Breast epithelium (tissue), 4 donors: ENCODE measurements at regions not wholly inside any gene's neighbourhood (a gene's known extent, or its start where the extent isn't known, plus 50 kb on each side); places are given as distances from the start of the nearest gene placed in this dataset.
"Not testable (repeated sequence)": the region's sequence is repeated elsewhere in the genome, so short reads cannot be mapped to it uniquely, and the experiment has no call there.

Experiments used
- DNase-seq, 2 donors: peaks; one replicate each; pipeline ENCODE4 v3.0.0-alpha.2; 2019; ENCODE audit warnings: low spot score in 2 of 2
- H3K27ac ChIP-seq, 2 donors: fragments of 200-600 bp; sonication (generic) in 1 of 2; one replicate each; pipeline ENCODE4 v1.5.1; 2016 to 2019; ENCODE audit warnings: mild to moderate bottlenecking in 1 of 2
- H3K27me3 ChIP-seq, 2 donors: fragments of 200-600 bp; sonication (generic) in 1 of 2; one replicate each; pipeline versions ENCODE4 v1.5.1 to v1.6.0; 2017 to 2019; ENCODE audit warnings: control low read depth in 1 of 2, mild to moderate bottlenecking in 1 of 2
- H3K36me3 ChIP-seq: fragments of 200-600 bp; one replicate; pipeline ENCODE4 v1.5.1; 2019
- H3K4me1 ChIP-seq, 2 donors: fragments of 200-600 bp; sonication (generic); one replicate each; pipeline ENCODE4 v1.5.1; 2016 to 2019; ENCODE audit warnings: control low read depth in 1 of 2
- H3K4me3 ChIP-seq, 3 donors: fragments of 200-600 bp; sonication (generic); 1 replicate in 2 of 3; 2 replicates in 1 of 3; pipeline ENCODE4 v1.5.1; 2016 to 2019; ENCODE audit warnings: mild to moderate bottlenecking in 3 of 3, moderate library complexity in 2 of 3
- H3K9me3 ChIP-seq, 2 donors: fragments of 200-600 bp; sonication (generic) in 1 of 2; one replicate each; pipeline ENCODE4 v1.5.1; 2016 to 2019; ENCODE audit warnings: control low read depth in 1 of 2
- CTCF ChIP-seq, 3 donors: fragments of 450-650 bp; IDR thresholded peaks; one replicate each; pipeline ENCODE4 v1.5.1; 2016 to 2017; ENCODE audit warnings: antibody characterized with exemption in 3 of 3, mild to moderate bottlenecking in 3 of 3, moderate library complexity in 3 of 3
- POLR2A ChIP-seq: fragments of 450-650 bp; IDR thresholded peaks from one replicate; pipeline ENCODE4 v1.6.1; 2016; ENCODE audit warnings: antibody characterized with exemption, mild to moderate bottlenecking, moderate library complexity
- POLR2AphosphoS5 ChIP-seq, 3 donors: sonication (generic); formaldehyde crosslinking; IDR thresholded peaks; one replicate each; pipeline ENCODE4 v1.6.1; 2017; ENCODE audit warnings: antibody characterized with exemption in 3 of 3
- intact Hi-C: fragments of 100-400 bp; cut with DNase I; formaldehyde crosslinking; loops from one replicate; pipeline ENCODE4 v1.15.1; 2023; ENCODE audit warnings: low total_unique reads

- TF ChIP-seq POLR2AphosphoS5 (IDR thresholded peaks at IDR 0.05) (no peak), CTCF (IDR thresholded peaks at IDR 0.05) (no peak), POLR2A (no peak)
- H3K27me3 ChIP-seq: no peaks in the 10 kb centered on the region
These were observed 523.1 kb downstream of the HTR1B start for GRCh38 chr6:76940191-76940590.

GRCh38 chr6:76914737-76915136 lies 548.6 kb downstream of the HTR1B start:
- TF ChIP-seq POLR2AphosphoS5 (IDR thresholded peaks at IDR 0.05) (no peak), CTCF (IDR thresholded peaks at IDR 0.05) (no peak), POLR2A (no peak)
- Histone ChIP-seq H3K9me3 (no peaks in the 10 kb centered on the region), H3K27ac (no peak overlapping the region), H3K4me3 (no peak overlapping the region), H3K27me3 (no peaks in the 10 kb centered on the region), H3K36me3 (no peaks in the 10 kb centered on the region), H3K4me1 (no peaks in the 10 kb centered on the region)
- intact Hi-C loops: no loop called here
- DNase-seq: no peak

More at GRCh38 chr6:76940191-76940590, 523.1 kb downstream of the HTR1B start:
- H3K36me3 ChIP-seq: no peaks in the 10 kb centered on the region
- H3K27ac ChIP-seq: no peak overlapping the region
- intact Hi-C loops: no loop called here
- H3K9me3 ChIP-seq: peaks cover 0 to 13% of the 10 kb centered on the region in 2 donors
- H3K4me3 ChIP-seq: no peak overlapping the region
- no peaks in the 10 kb centered on the region for H3K4me1 ChIP-seq
- DNase-seq: no peak

- H3K4me1 ChIP-seq, H3K9me3 ChIP-seq, intact Hi-C loops, DNase-seq, H3K27me3 ChIP-seq, H3K4me3 ChIP-seq, H3K36me3 ChIP-seq, H3K27ac ChIP-seq: not testable (repeated sequence)
These were observed 557.8 kb downstream of the HTR1B start for GRCh38 chr6:76905541-76905940.

GRCh38 chr6:76892542-76892941 lies 570.7 kb downstream of the HTR1B start:
- no peak for TF ChIP-seq CTCF (IDR thresholded peaks at IDR 0.05)
- TF ChIP-seq POLR2AphosphoS5 (IDR thresholded peaks at IDR 0.05): no peak
- no peak for TF ChIP-seq POLR2A
- intact Hi-C loops: no loop called here
- H3K27ac ChIP-seq: no peak overlapping the region
- H3K4me1 ChIP-seq: no peaks in the 10 kb centered on the region
- no peaks in the 10 kb centered on the region for H3K36me3 ChIP-seq
- no peak for DNase-seq
- H3K9me3 ChIP-seq: peaks cover 0 to 21% of the 10 kb centered on the region in 2 donors
- H3K27me3 ChIP-seq: no peaks in the 10 kb centered on the region
- no peak overlapping the region for H3K4me3 ChIP-seq

GRCh38 chr6:76888351-76888750 lies 574.9 kb downstream of the HTR1B start:
- no peak overlapping the region for H3K27ac ChIP-seq
- H3K9me3 ChIP-seq: peaks cover 0 to 2% of the 10 kb centered on the region in 2 donors
- H3K36me3 ChIP-seq: no peaks in the 10 kb centered on the region
- H3K4me1 ChIP-seq: no peaks in the 10 kb centered on the region
- no peaks in the 10 kb centered on the region for H3K27me3 ChIP-seq
- H3K4me3 ChIP-seq: no peak overlapping the region
- DNase-seq: no peak
- intact Hi-C loops: no loop called here
- TF ChIP-seq POLR2A: no peak
- TF ChIP-seq CTCF (IDR thresholded peaks at IDR 0.05): no peak
- no peak for TF ChIP-seq POLR2AphosphoS5 (IDR thresholded peaks at IDR 0.05)

- H3K9me3 ChIP-seq: no peaks in the 10 kb centered on the region
- no peaks in the 10 kb centered on the region for H3K27me3 ChIP-seq
- no peaks in the 10 kb centered on the region for H3K4me1 ChIP-seq
- TF ChIP-seq POLR2AphosphoS5 (IDR thresholded peaks at IDR 0.05) (no peak), POLR2A (no peak), CTCF (IDR thresholded peaks at IDR 0.05) (no peak)
- intact Hi-C loops: no loop called here
- H3K4me3 ChIP-seq: no peak overlapping the region
- no peak for DNase-seq
- H3K27ac ChIP-seq: no peak overlapping the region
- H3K36me3 ChIP-seq: no peaks in the 10 kb centered on the region
These were observed 576.4 kb downstream of the HTR1B start for GRCh38 chr6:76886900-76887299.
